GM19467 (cell line): ENCODE measurements at regions not wholly inside any gene's neighbourhood (a gene's known extent, or its start where the extent isn't known, plus 50 kb on each side); places are given as distances from the start of the nearest gene placed in this dataset.
"Not testable (repeated sequence)": the region's sequence is repeated elsewhere in the genome, so short reads cannot be mapped to it uniquely, and the experiment has no call there.

ENCODE experiments used
- ATAC-seq: cut with Tn5 transposase; IDR thresholded peaks from one replicate; pipeline ENCODE4 v1.9.1; 2021; ENCODE audit warnings: mild to moderate bottlenecking, moderate library complexity; ENCODE audit not compliant: unreplicated experiment

- no peak for ATAC-seq
Observed at GRCh38 chr6:55957961-55958422, 82.6 kb upstream of the BMP5 start.

- no peak for ATAC-seq
Observed at GRCh38 chr6:55955684-55956083, 80.3 kb upstream of the BMP5 start.

GRCh38 chr6:55954436-55954835, 79.0 kb upstream of the BMP5 start:
- no peak for ATAC-seq

- no peak for ATAC-seq
Observed at GRCh38 chr6:55953335-55953734, 77.9 kb upstream of the BMP5 start.

- no peak for ATAC-seq
Observed at GRCh38 chr6:55950071-55950814, 74.9 kb upstream of the BMP5 start.

- ATAC-seq, result no peak
Observed at GRCh38 chr6:55943329-55943728, 67.9 kb upstream of the BMP5 start.

GRCh38 chr6:55941702-55942101, 66.3 kb upstream of the BMP5 start:
- ATAC-seq, result no peak

- ATAC-seq, result no peak
Observed at GRCh38 chr6:55937951-55938690, 62.7 kb upstream of the BMP5 start.

GRCh38 chr6:55937261-55937947, 62.0 kb upstream of the BMP5 start:
- ATAC-seq, result no peak

- ATAC-seq, result no peak
Observed at GRCh38 chr6:55931101-55931500, 55.7 kb upstream of the BMP5 start.

GRCh38 chr6:55927713-55928112, 52.3 kb upstream of the BMP5 start:
- ATAC-seq, result not testable (repeated sequence)

GRCh38 chr6:55925292-55925691, 49.9 kb upstream of the BMP5 start:
- no peak for ATAC-seq
